HuH-7.5 (cell line): ENCODE measurements at regions not wholly inside any gene's neighbourhood (a gene's known extent, or its start where the extent isn't known, plus 50 kb on each side); places are given as distances from the start of the nearest gene placed in this dataset.

ENCODE experiments used
- DNase-seq: peaks from one replicate; pipeline ENCODE4 v3.0.0; 2011; ENCODE audit warnings: low spot score

DNA sequence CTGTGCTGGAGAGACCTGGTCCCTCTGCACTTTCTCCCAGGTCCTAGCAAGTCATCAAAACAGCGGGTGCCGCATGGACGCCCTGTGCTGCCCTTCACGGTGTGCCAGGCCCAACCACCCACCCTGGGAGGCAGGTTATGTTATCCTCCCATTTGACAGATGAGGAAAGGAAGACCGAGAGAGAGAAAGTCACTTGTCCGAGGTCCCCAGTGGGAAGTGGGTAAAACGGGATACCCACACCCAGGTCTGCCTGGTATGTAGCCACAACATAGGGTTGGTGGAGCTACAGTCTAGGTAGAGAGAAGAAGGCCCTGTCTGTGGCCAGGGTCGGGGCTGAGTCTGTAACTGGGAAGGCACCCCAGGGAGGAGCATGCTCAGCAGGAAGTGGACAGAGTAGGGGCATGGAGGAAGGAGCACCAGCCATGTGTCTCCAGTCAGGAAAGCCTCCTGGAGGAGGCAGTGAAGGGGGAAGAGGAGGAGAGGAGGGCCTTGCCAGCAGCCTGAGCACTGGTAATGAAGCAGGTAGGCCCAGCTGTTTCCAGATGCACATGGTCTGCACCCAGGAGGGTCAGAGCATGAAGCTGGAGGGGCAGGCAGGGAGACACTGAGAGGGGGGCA is 98.4 kb downstream of the ZFP36L2 start:
- no peak for DNase-seq

DNA sequence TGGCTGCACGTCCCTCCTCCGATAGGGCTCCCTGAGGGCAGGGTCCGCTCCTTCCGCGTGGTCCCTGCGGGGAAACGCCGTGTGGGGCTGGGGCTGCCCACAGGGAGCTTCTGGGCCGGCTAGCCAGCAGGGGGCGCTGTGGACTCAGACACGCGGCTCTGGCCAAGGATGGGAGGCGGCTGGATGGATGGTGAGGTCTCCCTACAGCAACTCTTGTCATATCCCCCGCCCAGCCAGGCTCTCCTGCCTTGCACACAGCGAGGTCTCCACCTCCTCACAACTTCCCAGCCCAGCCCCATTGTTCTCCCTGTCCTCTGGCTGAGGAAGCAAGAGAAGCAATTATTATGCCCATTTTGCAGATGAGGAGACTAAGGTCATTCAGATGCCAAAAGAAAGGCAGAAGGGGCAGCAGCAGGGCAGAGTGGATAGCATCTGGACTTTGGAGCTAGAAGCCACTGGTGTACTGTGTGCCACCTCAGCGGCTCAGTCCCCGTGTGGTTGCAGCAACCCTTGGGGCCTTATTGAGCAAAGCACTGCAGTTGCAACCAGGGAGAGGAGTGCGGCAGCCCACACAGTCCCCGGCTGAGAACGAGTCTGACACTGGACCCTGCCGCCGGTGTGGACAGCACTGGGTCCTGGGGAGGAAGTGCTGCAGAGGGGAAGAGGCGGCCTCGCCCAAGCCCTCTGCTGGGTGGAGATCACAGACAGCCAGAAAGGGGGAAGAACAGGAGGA is 99.0 kb downstream of the ZFP36L2 start:
- DNase-seq = peak; percentile 64

DNA sequence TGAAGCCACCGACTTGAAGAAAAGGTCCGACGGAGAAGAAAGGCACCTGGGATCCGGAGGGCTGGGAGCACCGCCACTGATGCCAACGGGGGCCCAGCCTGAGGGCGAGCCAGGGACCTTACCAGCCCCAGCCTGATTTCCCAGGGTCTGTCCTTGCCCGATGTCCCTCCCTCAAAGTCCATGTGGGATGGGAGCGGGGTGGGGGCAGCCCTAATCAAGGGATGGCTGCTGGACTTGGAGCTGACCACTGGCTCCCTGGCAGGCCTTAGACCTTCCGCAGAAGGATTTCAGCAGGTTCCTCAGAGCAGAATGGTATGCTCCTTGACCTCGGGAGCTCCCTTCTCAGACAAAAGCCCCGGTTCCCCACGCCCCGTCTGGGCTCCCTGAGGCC is 99.6 kb downstream of the ZFP36L2 start:
- no peak for DNase-seq

DNA sequence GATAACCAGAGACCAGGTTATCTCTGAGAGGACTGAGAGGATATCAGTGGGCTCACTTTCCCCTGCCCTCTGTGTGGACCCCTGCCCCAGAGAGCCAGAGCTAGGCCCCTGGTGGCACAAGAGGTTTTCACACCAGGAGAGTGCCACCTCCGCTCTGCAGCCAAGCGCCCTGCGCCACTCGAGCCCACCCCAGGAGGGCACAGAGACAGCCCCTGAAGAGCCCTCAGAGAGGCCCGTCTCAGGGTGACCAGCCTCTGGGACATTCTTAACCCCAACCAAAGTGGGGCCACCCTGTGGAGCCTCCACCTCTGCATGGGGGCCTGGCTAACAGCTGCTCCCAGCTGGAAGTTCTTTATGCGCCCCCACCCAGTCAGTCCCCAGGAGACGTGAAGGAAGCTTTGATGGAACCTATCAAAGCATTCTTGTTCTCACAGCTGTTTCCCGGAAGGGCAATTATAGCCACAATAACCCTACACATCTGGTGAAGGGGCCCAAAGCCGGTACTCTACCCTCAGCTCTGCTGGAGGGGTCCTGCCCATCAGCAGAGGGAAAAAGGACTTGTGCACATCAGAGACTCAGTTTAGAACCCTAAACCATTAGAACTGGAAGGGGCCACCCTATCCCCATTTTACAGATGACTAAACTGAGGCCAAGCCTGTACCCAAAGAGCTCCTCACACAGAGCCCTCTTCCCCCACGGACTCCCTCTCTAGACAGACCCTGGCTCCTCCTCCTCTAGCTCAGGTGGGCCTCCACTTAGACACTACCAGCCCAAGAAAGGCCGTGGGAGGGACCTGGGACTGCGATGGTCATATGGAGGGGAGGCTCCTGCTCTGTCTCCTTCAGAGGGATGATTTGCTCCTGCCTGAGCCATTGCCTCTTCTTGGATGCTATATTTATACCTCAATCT is 101.1 kb downstream of the ZFP36L2 start:
- no peak for DNase-seq

DNA sequence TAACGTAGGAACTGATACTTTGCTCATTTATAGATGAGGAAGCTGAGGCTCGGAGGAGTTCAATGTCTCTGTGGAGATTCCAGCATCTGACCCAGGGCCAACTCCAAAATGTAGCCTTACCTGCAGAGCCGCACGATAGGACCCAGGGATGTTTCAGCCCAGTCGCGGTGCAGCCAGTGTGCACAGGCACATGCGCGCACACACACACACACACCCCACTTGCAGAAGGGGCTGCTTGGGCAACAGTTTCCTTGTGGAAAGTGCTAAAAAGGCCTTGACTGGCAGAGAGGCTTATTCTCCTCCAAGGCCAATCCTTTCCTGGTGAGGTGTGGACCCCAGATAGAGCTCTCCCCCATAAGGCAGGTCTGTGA is 101.7 kb downstream of the ZFP36L2 start:
- no peak for DNase-seq

DNA sequence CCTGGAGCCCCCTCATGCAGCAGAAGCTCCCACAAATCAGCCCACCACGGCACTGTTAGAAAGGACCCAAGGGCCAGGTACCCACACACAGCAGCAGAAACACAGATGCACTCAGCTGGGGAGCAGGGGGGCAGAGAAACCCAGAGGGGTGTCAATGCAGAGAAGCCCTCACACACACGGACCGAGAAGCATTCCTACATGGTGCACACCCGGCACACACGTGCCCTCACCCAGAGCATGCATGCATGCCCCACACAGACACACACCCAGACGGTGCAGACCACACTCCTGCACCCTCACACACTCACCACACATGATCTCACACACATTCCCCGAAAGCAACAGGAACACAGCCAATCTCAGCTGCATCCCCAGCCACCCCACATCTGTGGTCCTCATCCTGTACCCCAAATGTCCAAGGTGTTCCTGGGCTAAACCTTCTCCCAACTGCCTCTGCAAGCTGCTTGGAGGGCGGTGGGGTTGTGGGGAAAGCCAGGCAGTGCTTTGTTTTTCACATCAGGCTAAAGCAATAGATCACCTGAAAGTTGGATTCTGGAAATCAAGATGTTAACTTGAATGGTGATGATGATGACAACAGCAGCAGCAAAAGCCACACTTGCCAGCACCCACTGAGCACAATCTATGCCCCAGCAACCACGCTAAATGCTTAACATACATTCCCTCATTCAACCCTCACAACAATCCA is 102.3 kb downstream of the ZFP36L2 start:
- DNase-seq = no peak

DNA sequence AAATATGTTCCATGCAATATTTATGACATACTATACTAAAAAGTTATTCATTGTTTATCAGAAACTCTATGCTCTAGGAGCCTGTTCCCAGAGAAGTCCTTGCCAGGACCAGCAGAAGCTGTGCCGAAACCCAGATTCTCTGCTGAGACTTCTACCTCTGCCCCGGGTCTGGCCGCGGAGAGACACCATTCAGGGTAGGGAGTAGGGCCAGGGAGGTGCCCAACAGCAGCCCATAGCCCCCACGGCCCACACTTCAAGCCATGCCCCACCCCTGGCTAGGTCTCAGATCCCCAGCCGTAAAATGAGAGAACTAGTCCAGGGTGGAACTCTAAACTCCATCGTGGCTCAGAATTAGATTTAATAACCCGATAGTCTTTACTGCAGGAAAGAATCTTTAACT is 102.9 kb downstream of the ZFP36L2 start:
- DNase-seq = no peak

DNA sequence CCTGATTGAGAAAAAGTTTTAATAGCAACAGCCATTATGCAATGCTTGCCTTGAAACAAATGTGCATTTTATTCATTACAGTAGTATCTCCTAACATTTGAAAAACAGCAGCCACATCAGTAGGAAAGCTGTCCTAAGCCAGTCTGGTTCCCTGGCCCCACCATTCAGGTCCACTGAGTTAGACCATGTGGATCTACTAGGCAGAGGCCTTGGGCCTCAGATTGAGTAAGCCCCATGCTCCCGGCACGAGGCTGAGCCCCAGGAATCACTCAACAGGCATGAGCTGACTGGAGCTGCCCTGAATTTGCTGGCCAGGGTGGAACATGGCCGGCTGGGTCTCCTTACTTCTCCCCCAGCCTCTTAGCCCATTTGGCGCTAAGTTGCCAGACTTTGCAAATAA is 103.4 kb downstream of the ZFP36L2 start:
- no peak for DNase-seq

DNA sequence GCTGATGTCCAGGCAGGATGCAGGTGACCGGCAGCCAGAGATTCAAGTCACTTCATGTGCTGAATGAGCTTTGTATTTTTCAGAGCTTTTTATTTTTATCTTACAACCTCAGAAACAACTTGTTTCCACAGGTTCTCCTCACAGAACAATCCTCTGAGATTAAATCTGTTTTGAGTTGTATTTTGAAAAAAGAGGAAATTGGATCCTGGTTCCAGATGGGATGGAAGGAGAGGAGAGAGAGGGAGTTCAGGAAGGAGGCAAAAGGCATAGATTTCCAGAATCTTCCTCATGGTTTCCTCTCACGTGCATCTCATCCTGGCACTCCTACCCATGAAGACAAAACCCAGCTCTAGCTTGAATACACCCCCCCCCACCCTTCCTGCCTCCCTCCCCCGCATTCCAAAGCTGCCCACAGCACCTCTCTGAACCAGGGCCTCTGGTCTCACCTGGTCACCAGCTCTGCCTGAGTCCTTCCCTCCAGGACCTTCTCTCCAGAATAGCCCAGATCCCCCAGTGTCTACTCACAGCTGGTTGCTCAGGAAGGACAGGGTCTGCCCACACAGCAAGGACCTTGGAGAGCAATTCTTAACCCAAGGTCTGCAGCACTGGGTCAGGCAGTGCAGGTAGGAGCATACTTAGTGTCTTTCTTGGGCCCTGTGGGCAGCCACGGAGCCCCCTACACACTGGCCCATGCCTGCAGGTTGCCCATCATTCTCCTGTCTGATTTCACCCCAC is 104.7 kb downstream of the ZFP36L2 start:
- DNase-seq = no peak

DNA sequence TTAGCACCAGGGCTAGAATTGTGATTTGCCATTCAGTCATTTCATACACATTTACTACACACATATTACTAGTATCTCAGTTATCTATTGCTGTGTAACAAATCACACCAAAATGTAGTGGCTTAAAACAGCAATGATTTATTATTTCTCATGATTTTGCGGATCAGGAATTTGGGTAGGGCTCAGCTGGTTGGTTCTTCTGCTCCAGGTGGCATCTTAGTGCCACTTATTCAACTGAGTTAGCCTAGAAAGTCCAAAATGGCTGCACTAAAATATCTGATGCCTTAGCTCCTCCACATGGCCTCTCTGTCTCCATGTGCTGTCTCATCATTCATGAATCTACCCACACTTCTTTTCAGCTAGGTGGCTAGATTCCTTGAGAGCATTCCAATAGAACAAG is 107.1 kb downstream of the ZFP36L2 start:
- no peak for DNase-seq

DNA sequence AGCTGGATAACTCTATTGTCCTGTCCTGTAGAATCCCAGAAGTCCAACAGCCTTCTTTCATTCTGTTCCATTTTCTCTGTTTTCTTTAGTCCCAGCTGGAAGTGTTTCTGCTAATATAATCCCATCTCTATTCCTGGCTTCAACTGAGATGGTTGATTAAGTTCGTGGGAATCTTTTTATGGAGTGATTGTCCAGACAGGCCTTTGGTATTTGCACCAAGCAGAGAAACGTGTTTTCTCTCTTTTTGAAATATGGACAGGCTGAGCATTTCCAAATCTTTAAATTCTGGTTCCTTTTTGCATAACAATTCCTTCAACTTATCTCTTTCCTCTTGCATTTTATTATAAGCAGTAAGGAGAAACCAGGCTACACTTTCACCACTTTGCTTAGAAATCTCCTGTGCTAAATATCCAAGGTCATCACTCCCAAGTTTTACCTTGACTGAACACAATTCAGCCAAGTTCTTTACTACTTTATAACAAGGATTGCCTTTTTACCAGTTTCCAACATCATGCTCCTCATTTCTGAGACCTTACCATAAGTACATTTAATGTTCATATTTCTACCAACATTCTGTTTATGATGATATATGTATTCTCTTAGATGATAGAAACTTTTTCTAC is 108.8 kb downstream of the ZFP36L2 start:
- DNase-seq = no peak

DNA sequence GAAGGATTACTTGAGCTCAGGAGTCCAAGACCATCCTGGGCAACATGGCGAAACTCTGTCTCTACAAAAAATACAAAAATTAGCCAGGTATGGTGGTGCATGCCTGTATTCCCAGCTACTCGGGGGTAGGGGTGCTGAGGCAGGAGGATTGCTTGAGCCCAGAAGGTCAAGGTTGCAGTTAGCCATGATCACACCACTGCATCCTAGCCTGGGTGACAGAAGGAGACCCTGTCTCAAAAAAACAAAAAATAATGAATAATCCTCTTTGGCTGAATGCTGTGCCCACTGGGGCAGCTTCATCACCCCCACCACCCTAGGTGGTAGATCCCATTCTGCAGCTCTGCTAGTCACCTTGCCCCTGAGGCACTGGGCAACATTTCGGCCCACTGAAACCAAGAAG is 109.4 kb downstream of the ZFP36L2 start:
- no peak for DNase-seq

DNA sequence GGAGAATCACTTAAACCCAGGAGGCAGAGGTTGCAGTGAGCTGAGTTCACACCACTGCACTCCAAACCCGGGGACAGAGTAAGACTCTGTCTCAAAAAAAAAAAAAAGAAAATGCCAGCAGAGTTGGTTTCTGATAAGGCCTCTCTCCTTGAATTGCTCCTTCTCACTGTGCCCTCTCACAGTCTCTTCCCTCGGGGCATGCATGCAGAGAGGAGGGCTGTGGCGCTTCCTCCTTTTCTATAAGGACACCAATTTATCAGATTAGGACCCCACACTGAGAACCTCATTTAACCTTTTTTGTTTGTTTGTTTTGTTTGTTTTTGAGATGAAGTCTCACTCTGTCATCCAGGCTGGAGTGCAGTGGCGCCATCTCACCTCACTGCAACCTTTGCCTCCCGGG is 110.5 kb downstream of the ZFP36L2 start:
- no peak for DNase-seq

DNA sequence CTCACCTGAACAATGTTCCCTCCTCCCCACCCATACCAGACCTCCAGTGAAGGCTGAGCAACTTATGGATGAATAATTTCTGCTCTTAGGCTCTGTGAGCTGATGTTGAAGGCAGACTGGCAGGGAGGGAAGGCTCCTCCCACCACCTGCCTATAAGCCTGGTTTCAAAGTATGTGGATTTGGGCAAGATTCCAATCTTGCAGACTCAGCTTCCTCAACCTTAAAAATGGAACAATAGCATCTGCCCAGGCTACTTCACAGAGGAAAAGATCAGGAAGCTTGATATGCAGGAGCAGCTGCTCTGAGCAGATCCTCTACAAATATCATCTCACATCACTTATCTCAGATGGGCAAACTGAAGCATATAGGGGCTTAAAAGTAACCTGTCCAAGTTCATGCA is 112.2 kb downstream of the ZFP36L2 start:
- no peak for DNase-seq

DNA sequence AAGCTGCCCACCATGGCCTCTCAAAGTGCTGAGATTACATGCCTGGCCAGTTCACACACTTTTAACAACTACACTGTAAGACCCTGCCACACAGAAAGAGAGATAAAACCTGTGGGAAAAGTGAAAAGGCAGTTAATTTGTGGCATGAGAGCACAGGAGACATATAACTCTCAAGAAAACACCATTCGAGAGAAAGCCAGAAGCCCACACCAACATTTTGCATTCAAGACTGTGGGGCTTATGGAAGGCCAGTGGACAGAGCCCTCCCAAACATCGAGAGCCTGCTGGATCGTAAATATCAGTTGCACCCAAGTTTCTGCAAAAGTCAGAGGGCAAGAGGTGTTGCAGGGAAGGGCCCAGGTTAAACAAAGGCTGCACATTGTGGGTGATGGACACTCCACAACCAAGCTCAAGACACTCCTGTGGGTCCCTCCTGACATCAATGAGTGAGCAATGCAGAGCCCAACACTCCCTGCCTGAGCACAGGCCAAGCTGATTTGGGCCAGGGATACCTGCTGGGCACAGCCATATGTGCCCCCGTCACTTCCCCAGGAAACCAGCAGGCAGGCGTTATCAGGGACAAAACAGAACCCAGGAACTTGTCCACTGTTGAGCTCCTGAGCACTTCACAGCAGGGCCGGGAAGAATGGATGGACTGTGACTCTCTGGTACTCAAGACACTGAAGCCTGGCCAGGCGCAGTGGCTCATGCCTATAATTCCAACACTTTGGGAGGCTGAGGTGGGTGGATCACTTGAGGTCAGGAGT is 114.4 kb downstream of the ZFP36L2 start:
- no peak for DNase-seq

DNA sequence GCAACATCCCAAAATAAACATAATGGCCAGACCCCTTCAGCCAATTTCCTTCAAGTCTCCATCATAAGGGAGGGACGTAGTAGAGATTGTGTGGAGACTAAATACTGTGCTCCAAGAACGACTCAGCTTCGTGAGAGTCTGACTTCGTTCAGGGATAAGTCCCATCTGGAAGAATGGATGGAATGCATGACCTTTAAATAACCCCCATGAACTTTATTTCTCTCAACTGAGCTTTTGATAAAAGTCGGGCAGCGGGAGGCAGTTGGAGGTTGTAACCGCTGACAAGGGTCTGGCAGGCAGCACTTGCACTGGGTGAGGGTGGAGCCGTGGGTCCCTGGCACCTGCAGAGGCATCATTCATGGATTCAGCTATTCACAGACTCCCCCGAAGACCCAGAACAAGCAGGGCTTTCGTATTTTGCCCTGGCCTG is 115.9 kb downstream of the ZFP36L2 start:
- DNase-seq = no peak

DNA sequence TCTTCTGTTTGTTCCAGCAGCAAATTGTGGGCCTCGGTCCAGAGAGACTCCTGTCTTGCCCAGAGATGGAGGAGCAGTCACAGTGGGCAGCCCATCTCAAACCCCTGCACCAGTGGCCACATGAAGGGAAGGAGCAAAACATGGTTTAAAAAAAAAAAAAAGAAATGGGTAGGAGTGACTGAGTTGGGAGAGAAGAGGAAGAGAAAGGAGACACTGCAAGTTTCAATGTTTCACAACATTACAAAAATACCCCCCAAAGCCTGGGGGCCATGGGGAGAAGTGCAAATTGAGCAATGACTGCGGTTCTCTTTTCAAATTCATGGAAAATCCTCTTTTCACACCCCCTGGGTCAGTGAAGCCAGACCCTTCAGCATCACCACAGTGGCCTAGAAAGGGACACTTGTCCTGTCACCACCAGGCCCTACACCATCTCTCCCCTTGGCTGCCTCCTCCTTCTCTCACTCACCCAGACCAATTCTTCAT is 117.1 kb downstream of the ZFP36L2 start:
- DNase-seq = no peak

DNA sequence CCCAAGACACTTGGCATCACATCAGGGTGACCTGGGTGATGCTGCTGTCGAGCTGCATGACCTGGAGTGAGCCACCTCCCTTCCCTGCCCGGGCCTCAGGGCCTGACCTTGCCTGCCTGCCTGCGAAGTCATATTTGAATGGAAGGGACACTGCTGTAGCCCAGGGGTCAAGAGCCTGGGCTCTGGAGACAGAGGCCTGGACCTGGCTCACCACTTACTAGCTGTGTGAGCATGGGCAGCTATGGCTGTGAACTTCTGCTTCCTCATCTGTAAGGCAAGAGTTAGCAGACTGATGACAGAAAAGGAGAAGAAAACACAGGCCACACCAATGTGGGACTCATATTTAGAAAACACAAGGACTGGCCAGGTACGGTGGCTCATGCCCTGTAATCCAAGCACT is 118.7 kb downstream of the ZFP36L2 start:
- no peak for DNase-seq

DNA sequence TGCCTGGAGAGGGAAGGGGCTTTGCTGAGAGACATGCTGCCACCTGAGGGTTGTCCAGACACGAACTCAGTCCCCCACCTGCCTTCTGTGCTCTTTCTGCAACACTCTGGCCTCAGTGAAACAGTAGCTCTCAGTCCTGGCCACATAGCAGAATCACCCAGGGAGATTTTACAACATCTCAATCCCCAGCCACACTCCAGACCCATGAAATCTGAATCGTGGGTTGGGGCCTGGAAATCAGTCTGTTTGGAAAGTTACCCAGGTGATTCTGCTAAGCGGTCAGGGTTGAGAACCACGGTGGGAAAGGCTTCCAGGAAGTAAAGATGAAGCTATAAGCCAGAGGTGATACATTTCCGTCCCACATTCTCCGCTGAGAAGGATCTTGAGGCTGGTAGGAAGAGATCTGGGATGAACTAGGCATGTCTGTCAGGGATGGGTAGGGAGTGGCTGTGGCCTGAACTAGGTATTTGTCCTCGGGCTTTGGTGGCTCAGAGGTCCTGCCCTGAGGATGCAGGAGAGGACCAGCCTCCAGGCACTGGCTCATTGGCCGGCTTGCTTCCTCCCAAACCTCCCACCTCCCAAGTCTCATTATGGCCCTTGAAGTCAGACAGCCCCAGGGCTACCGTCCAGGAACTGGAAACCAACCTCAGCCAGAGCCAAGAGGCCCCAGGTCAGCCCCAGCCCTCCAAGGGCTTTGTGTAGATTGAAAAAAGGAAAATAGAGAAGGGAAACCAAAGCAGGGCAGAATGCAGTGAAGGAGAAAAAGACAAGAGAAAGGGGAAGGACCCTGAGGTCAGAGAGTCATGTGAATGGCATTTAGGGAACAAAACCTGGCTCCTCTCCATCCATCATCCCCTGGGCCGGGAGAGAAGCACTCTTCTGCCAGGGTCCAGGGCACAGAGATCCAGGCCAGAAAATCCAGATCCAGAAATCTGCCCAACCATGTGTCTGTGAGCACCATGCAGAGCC is 119.6 kb downstream of the ZFP36L2 start:
- no peak for DNase-seq
